ENCODE measurements at regions not wholly inside any gene's neighbourhood (a gene's known extent, or its start where the extent isn't known, plus 50 kb on each side); places are given as distances from the start of the nearest gene placed in this dataset.
A peak's percentile ranks its signal among the peaks of the same experiment; 100 is the strongest.
"Not testable (repeated sequence)": the region's sequence is repeated elsewhere in the genome, so short reads cannot be mapped to it uniquely, and the experiment has no call there.

GRCh38 chr22:22296047-22296446, 51.5 kb downstream of the VPREB1 start:
- H3K27ac ChIP-seq (ENCODE audit: low read depth in 1 of 3, low read length in 2 of 3); H3K27me3 ChIP-seq (ENCODE audit: control insufficient read depth in 3 of 3, insufficient read depth in 3 of 3, low read length in 3 of 3); H3K4me1 ChIP-seq (ENCODE audit: control insufficient read depth in 3 of 3, insufficient read depth in 2 of 3, low read depth in 1 of 3, low read length in 2 of 3); FAIRE-seq; H3K36me3 ChIP-seq (ENCODE audit: control insufficient read depth in 3 of 3, insufficient read depth in 2 of 3, low read depth in 1 of 3, low read length in 3 of 3); H3K4me3 ChIP-seq (ENCODE audit: low read depth in 1 of 3, low read length in 3 of 3); H3K9me3 ChIP-seq (ENCODE audit: control insufficient read depth in 2 of 2, insufficient read depth in 1 of 2, low read depth in 1 of 2, low read length in 1 of 2); DNase-seq: not testable (repeated sequence)
- 83 to 93% (median 88%) methylated on average over 4 of the region's 4 CpGs for WGBS, 3 donors

GRCh38 chr22:22297159-22297793, 52.7 kb downstream of the VPREB1 start:
- Histone ChIP-seq H3K4me3 (ENCODE audit: low read depth in 1 of 3, low read length in 3 of 3) (peak overlapping the region in 2 of 3 donors; percentile 64 to 90), H3K27ac (ENCODE audit: low read depth in 1 of 3, low read length in 2 of 3) (peak overlapping the region in 2 of 3 donors; percentile 28 to 68)
- not testable (repeated sequence) for H3K9me3 ChIP-seq (ENCODE audit: control insufficient read depth in 2 of 2, insufficient read depth in 1 of 2, low read depth in 1 of 2, low read length in 1 of 2); H3K36me3 ChIP-seq (ENCODE audit: control insufficient read depth in 3 of 3, insufficient read depth in 2 of 3, low read depth in 1 of 3, low read length in 3 of 3); H3K4me1 ChIP-seq (ENCODE audit: control insufficient read depth in 3 of 3, insufficient read depth in 2 of 3, low read depth in 1 of 3, low read length in 2 of 3); FAIRE-seq; H3K27me3 ChIP-seq (ENCODE audit: control insufficient read depth in 3 of 3, insufficient read depth in 3 of 3, low read length in 3 of 3)
- WGBS, 3 donors: 1 to 5% (median 2%) methylated on average over 15 to 28 of the region's 28 CpGs
- peak in 1 of 2 donors; percentile 44 for DNase-seq

- not testable (repeated sequence) for H3K27me3 ChIP-seq (ENCODE audit: control insufficient read depth in 3 of 3, insufficient read depth in 3 of 3, low read length in 3 of 3); H3K4me1 ChIP-seq (ENCODE audit: control insufficient read depth in 3 of 3, insufficient read depth in 2 of 3, low read depth in 1 of 3, low read length in 2 of 3); FAIRE-seq; H3K36me3 ChIP-seq (ENCODE audit: control insufficient read depth in 3 of 3, insufficient read depth in 2 of 3, low read depth in 1 of 3, low read length in 3 of 3); H3K9me3 ChIP-seq (ENCODE audit: control insufficient read depth in 2 of 2, insufficient read depth in 1 of 2, low read depth in 1 of 2, low read length in 1 of 2)
- WGBS, 3 donors: 1 to 3% (median 3%) methylated on average over 39 to 72 of the region's 72 CpGs
- DNase-seq: peak; percentile 55 to 92
- H3K27ac ChIP-seq (ENCODE audit: low read depth in 1 of 3, low read length in 2 of 3): peak overlapping the region; percentile 20 to 68 (median 41)
- H3K4me3 ChIP-seq (ENCODE audit: low read depth in 1 of 3, low read length in 3 of 3): peak overlapping the region; percentile 73 to 90 (median 76)
These were observed 53.4 kb downstream of the VPREB1 start for GRCh38 chr22:22297794-22298653.

GRCh38 chr22:22298654-22299009, 54.0 kb downstream of the VPREB1 start:
- not testable (repeated sequence) for DNase-seq; H3K4me1 ChIP-seq (ENCODE audit: control insufficient read depth in 3 of 3, insufficient read depth in 2 of 3, low read depth in 1 of 3, low read length in 2 of 3); H3K27me3 ChIP-seq (ENCODE audit: control insufficient read depth in 3 of 3, insufficient read depth in 3 of 3, low read length in 3 of 3); H3K9me3 ChIP-seq (ENCODE audit: control insufficient read depth in 2 of 2, insufficient read depth in 1 of 2, low read depth in 1 of 2, low read length in 1 of 2); FAIRE-seq; H3K27ac ChIP-seq (ENCODE audit: low read depth in 1 of 3, low read length in 2 of 3); H3K36me3 ChIP-seq (ENCODE audit: control insufficient read depth in 3 of 3, insufficient read depth in 2 of 3, low read depth in 1 of 3, low read length in 3 of 3)
- H3K4me3 ChIP-seq (ENCODE audit: low read depth in 1 of 3, low read length in 3 of 3): peak overlapping the region in 2 of 3 donors; percentile 73 to 90
- WGBS, 3 donors: 5 to 27% (median 10%) methylated on average over 4 to 5 of the region's 6 CpGs

GRCh38 chr22:22300511-22300910, 55.9 kb downstream of the VPREB1 start:
- H3K36me3 ChIP-seq (ENCODE audit: control insufficient read depth in 3 of 3, insufficient read depth in 2 of 3, low read depth in 1 of 3, low read length in 3 of 3); H3K4me1 ChIP-seq (ENCODE audit: control insufficient read depth in 3 of 3, insufficient read depth in 2 of 3, low read depth in 1 of 3, low read length in 2 of 3); H3K27ac ChIP-seq (ENCODE audit: low read depth in 1 of 3, low read length in 2 of 3); H3K4me3 ChIP-seq (ENCODE audit: low read depth in 1 of 3, low read length in 3 of 3); H3K27me3 ChIP-seq (ENCODE audit: control insufficient read depth in 3 of 3, insufficient read depth in 3 of 3, low read length in 3 of 3); H3K9me3 ChIP-seq (ENCODE audit: control insufficient read depth in 2 of 2, insufficient read depth in 1 of 2, low read depth in 1 of 2, low read length in 1 of 2); FAIRE-seq; DNase-seq: not testable (repeated sequence)
- WGBS, 3 donors: 91 to 98% (median 95%) methylated on average over 5 of the region's 5 CpGs

GRCh38 chr22:22300946-22301345, 56.4 kb downstream of the VPREB1 start:
- H3K4me1 ChIP-seq (ENCODE audit: control insufficient read depth in 3 of 3, insufficient read depth in 2 of 3, low read depth in 1 of 3, low read length in 2 of 3); H3K27ac ChIP-seq (ENCODE audit: low read depth in 1 of 3, low read length in 2 of 3); H3K4me3 ChIP-seq (ENCODE audit: low read depth in 1 of 3, low read length in 3 of 3); DNase-seq; FAIRE-seq; H3K27me3 ChIP-seq (ENCODE audit: control insufficient read depth in 3 of 3, insufficient read depth in 3 of 3, low read length in 3 of 3); H3K36me3 ChIP-seq (ENCODE audit: control insufficient read depth in 3 of 3, insufficient read depth in 2 of 3, low read depth in 1 of 3, low read length in 3 of 3); H3K9me3 ChIP-seq (ENCODE audit: control insufficient read depth in 2 of 2, insufficient read depth in 1 of 2, low read depth in 1 of 2, low read length in 1 of 2): not testable (repeated sequence)
- 88 to 100% (median 93%) methylated on average over 1 of the region's 1 CpG for WGBS, 3 donors

GRCh38 chr22:22316589-22316988, 72.0 kb downstream of the VPREB1 start:
- Histone ChIP-seq H3K9me3 (ENCODE audit: control insufficient read depth in 2 of 2, insufficient read depth in 1 of 2, low read depth in 1 of 2, low read length in 1 of 2) (no peaks in the 10 kb centered on the region), H3K36me3 (ENCODE audit: control insufficient read depth in 3 of 3, insufficient read depth in 2 of 3, low read depth in 1 of 3, low read length in 3 of 3) (peaks cover 2 to 26% (median 10%) of the 10 kb centered on the region in 3 donors), H3K4me3 (ENCODE audit: low read depth in 1 of 3, low read length in 3 of 3) (no peak overlapping the region), H3K4me1 (ENCODE audit: control insufficient read depth in 3 of 3, insufficient read depth in 2 of 3, low read depth in 1 of 3, low read length in 2 of 3) (no peaks in the 10 kb centered on the region), H3K27me3 (ENCODE audit: control insufficient read depth in 3 of 3, insufficient read depth in 3 of 3, low read length in 3 of 3) (no peaks in the 10 kb centered on the region), H3K27ac (ENCODE audit: low read depth in 1 of 3, low read length in 2 of 3) (no peak overlapping the region)
- FAIRE-seq (no peak), DNase-seq (no peak)
- 98 to 100% (median 100%) methylated on average over 2 of the region's 2 CpGs for WGBS, 3 donors

GRCh38 chr22:22318723-22319465, 74.3 kb downstream of the VPREB1 start:
- Histone ChIP-seq H3K36me3 (ENCODE audit: control insufficient read depth in 3 of 3, insufficient read depth in 2 of 3, low read depth in 1 of 3, low read length in 3 of 3) (peaks cover 2 to 31% (median 10%) of the 10 kb centered on the region in 3 donors), H3K4me1 (ENCODE audit: control insufficient read depth in 3 of 3, insufficient read depth in 2 of 3, low read depth in 1 of 3, low read length in 2 of 3) (no peaks in the 10 kb centered on the region), H3K4me3 (ENCODE audit: low read depth in 1 of 3, low read length in 3 of 3) (no peak overlapping the region), H3K27me3 (ENCODE audit: control insufficient read depth in 3 of 3, insufficient read depth in 3 of 3, low read length in 3 of 3) (no peaks in the 10 kb centered on the region), H3K27ac (ENCODE audit: low read depth in 1 of 3, low read length in 2 of 3) (no peak overlapping the region), H3K9me3 (ENCODE audit: control insufficient read depth in 2 of 2, insufficient read depth in 1 of 2, low read depth in 1 of 2, low read length in 1 of 2) (no peaks in the 10 kb centered on the region)
- DNase-seq (no peak), FAIRE-seq (no peak)
- WGBS, 3 donors: 93 to 95% (median 94%) methylated on average over 8 of the region's 8 CpGs

Data from small intestine (tissue), 7 donors.